Activated CD4-positive, alpha-beta memory T cell treated with anti-CD3 and anti-CD28 coated beads, Interleukin-2, amount 10 ng/mL, durations not matched to agents 7 days and 5 days (primary cell): ENCODE measurements at regions not wholly inside any gene's neighbourhood (a gene's known extent, or its start where the extent isn't known, plus 50 kb on each side); places are given as distances from the start of the nearest gene placed in this dataset.
"Not testable (repeated sequence)": the region's sequence is repeated elsewhere in the genome, so short reads cannot be mapped to it uniquely, and the experiment has no call there.

Experiments
- CTCF ChIA-PET: fragments of 350-600 bp; sonication (Branson Sonifier 250); formaldehyde crosslinking; loops from one replicate; lab custom pipeline; 2021; ENCODE audit warnings: antibody characterized with exemption, inconsistent platforms; lab: Charles Lee
- POLR2A ChIA-PET: fragments of 350-600 bp; sonication (Branson Sonifier 250); formaldehyde crosslinking; loops from one replicate; lab custom pipeline; 2021; ENCODE audit warnings: antibody characterized with exemption; lab: Charles Lee
- DNase-seq: peaks from one replicate; pipeline ENCODE4 v3.0.0-alpha.2; 2020
- H3K27ac Mint-ChIP-seq: one replicate; pipeline ENCODE4 v1.8.0; 2021; ENCODE audit warnings: mild to moderate bottlenecking, mixed read lengths
- H3K27me3 Mint-ChIP-seq: one replicate; pipeline ENCODE4 v1.8.0; 2021; ENCODE audit warnings: mixed read lengths
- H3K36me3 Mint-ChIP-seq: one replicate; pipeline ENCODE4 v1.8.0; 2021; ENCODE audit warnings: low read depth, mixed read lengths
- H3K4me1 Mint-ChIP-seq: one replicate; pipeline ENCODE4 v1.8.0; 2021; ENCODE audit warnings: mixed read lengths
- H3K4me3 Mint-ChIP-seq: one replicate; pipeline ENCODE4 v1.8.0; 2021; ENCODE audit warnings: mild to moderate bottlenecking, mixed read lengths
- H3K9me3 Mint-ChIP-seq: one replicate; pipeline ENCODE4 v1.8.0; 2021; ENCODE audit warnings: mixed read lengths

GRCh38 chr6:11467364-11467763 lies 70.2 kb upstream of the TMEM170B start:
- CTCF ChIA-PET, result no interaction called here
- Mint-ChIP-seq H3K27ac (no peak overlapping the region), H3K4me1 (no peaks in the 10 kb centered on the region), H3K9me3 (no peaks in the 10 kb centered on the region), H3K36me3 (no peaks in the 10 kb centered on the region), H3K27me3 (no peaks in the 10 kb centered on the region), H3K4me3 (no peak overlapping the region)
- no peak for DNase-seq
- POLR2A ChIA-PET, result no interaction called here

- H3K9me3 Mint-ChIP-seq, result no peaks in the 10 kb centered on the region
- no peak overlapping the region for H3K27ac Mint-ChIP-seq
Observed at GRCh38 chr6:11463398-11463780, 74.2 kb upstream of the TMEM170B start.

GRCh38 chr6:11462742-11463397 lies 74.7 kb upstream of the TMEM170B start:
- Mint-ChIP-seq H3K4me1 (peaks cover 24% of the 10 kb centered on the region), H3K27me3 (no peaks in the 10 kb centered on the region), H3K9me3 (no peaks in the 10 kb centered on the region), H3K4me3 (no peak overlapping the region), H3K36me3 (no peaks in the 10 kb centered on the region), H3K27ac (no peak overlapping the region)
- DNase-seq, result no peak
- ChIA-PET CTCF (no interaction called here), POLR2A (no interaction called here)

More at GRCh38 chr6:11463398-11463780, 74.2 kb upstream of the TMEM170B start:
- Mint-ChIP-seq H3K4me1 (peaks cover 24% of the 10 kb centered on the region), H3K36me3 (no peaks in the 10 kb centered on the region), H3K27me3 (no peaks in the 10 kb centered on the region), H3K4me3 (no peak overlapping the region)
- ChIA-PET POLR2A (no interaction called here), CTCF (no interaction called here)
- DNase-seq, result no peak

- Mint-ChIP-seq H3K4me3 (no peak overlapping the region), H3K36me3 (peaks cover under 1% of the 10 kb centered on the region), H3K27ac (no peak overlapping the region), H3K9me3 (peaks cover 1% of the 10 kb centered on the region), H3K4me1 (peaks cover 24% of the 10 kb centered on the region), H3K27me3 (no peaks in the 10 kb centered on the region)
- ChIA-PET CTCF (interaction anchor here (0.6 to 1.3 kb wide), 2 partner anchors 60 to 259 kb away, joined by 3 read pairs; no protein-coding TSS in a partner anchor), POLR2A (interaction anchor here (1.0 to 1.8 kb wide), 2 partner anchors 32 to 80 kb away, joined by 3 to 6 read pairs; no protein-coding TSS in a partner anchor)
- DNase-seq, result no peak
Observed at GRCh38 chr6:11460837-11461661, 76.5 kb upstream of the TMEM170B start.

GRCh38 chr6:11460001-11460668 lies 77.4 kb upstream of the TMEM170B start:
- CTCF ChIA-PET, result interaction anchor here (0.7 to 1.3 kb wide), 3 partner anchors 36 to 258 kb away, joined by 3 read pairs; no protein-coding TSS in a partner anchor
- Mint-ChIP-seq H3K4me3 (no peak overlapping the region), H3K27ac (peak overlapping the region; percentile 7), H3K27me3 (no peaks in the 10 kb centered on the region), H3K4me1 (peaks cover 24% of the 10 kb centered on the region), H3K9me3 (peaks cover 2% of the 10 kb centered on the region), H3K36me3 (peaks cover 3% of the 10 kb centered on the region)
- POLR2A ChIA-PET, result interaction anchor here (1.0 to 1.8 kb wide), 4 partner anchors 31 to 261 kb away, joined by 3 to 6 read pairs (median 3); no protein-coding TSS in a partner anchor
- DNase-seq, result peak; percentile 24

GRCh38 chr6:11459079-11459610 lies 78.4 kb upstream of the TMEM170B start:
- H3K4me1 Mint-ChIP-seq, result peaks cover 24% of the 10 kb centered on the region
- CTCF ChIA-PET, result interaction anchor here (0.7 to 1.5 kb wide), 4 partner anchors 37 to 287 kb away, joined by 3 to 4 read pairs (median 3); no protein-coding TSS in a partner anchor
- peaks cover 2% of the 10 kb centered on the region for H3K9me3 Mint-ChIP-seq
- no peak for DNase-seq
- POLR2A ChIA-PET, result interaction anchor here (1.2 to 1.8 kb wide), 2 partner anchors 30 to 37 kb away, joined by 3 to 6 read pairs; no protein-coding TSS in a partner anchor
- H3K27ac Mint-ChIP-seq, result no peak overlapping the region
- H3K36me3 Mint-ChIP-seq, result peaks cover 3% of the 10 kb centered on the region
- H3K4me3 Mint-ChIP-seq, result no peak overlapping the region
- H3K27me3 Mint-ChIP-seq, result peaks cover 6% of the 10 kb centered on the region

GRCh38 chr6:11458509-11458908 lies 79.0 kb upstream of the TMEM170B start:
- Mint-ChIP-seq H3K9me3 (peaks cover 2% of the 10 kb centered on the region), H3K27ac (no peak overlapping the region), H3K4me1 (peaks cover 24% of the 10 kb centered on the region), H3K4me3 (no peak overlapping the region), H3K36me3 (peaks cover 3% of the 10 kb centered on the region), H3K27me3 (peaks cover 9% of the 10 kb centered on the region)
- ChIA-PET POLR2A (no interaction called here), CTCF (interaction anchor here (1.5 kb wide), 1 partner anchor 38 kb away, joined by 3 read pairs; no protein-coding TSS in a partner anchor)
- DNase-seq, result no peak

- H3K4me1 Mint-ChIP-seq, result peaks cover 24% of the 10 kb centered on the region
- H3K4me3 Mint-ChIP-seq, H3K36me3 Mint-ChIP-seq, H3K9me3 Mint-ChIP-seq, DNase-seq, H3K27ac Mint-ChIP-seq, POLR2A ChIA-PET, H3K27me3 Mint-ChIP-seq, CTCF ChIA-PET: not testable (repeated sequence)
Observed at GRCh38 chr6:11457422-11457821, 80.1 kb upstream of the TMEM170B start.

GRCh38 chr6:11452106-11452505 lies 85.4 kb upstream of the TMEM170B start:
- CTCF ChIA-PET, DNase-seq, H3K4me3 Mint-ChIP-seq, POLR2A ChIA-PET, H3K27ac Mint-ChIP-seq, H3K27me3 Mint-ChIP-seq, H3K36me3 Mint-ChIP-seq, H3K4me1 Mint-ChIP-seq: not testable (repeated sequence)
- H3K9me3 Mint-ChIP-seq, result peaks cover 12% of the 10 kb centered on the region

- no peak for DNase-seq
- Mint-ChIP-seq H3K36me3 (no peaks in the 10 kb centered on the region), H3K27me3 (peaks cover 11% of the 10 kb centered on the region), H3K4me3 (no peak overlapping the region), H3K9me3 (peaks cover 10% of the 10 kb centered on the region), H3K27ac (no peak overlapping the region), H3K4me1 (no peaks in the 10 kb centered on the region)
- ChIA-PET CTCF (no interaction called here), POLR2A (no interaction called here)
Observed at GRCh38 chr6:11450037-11450436, 87.5 kb upstream of the TMEM170B start.

GRCh38 chr6:11449408-11449807 lies 88.1 kb upstream of the TMEM170B start:
- H3K4me1 Mint-ChIP-seq, result no peaks in the 10 kb centered on the region
- CTCF ChIA-PET, result no interaction called here

GRCh38 chr6:11448038-11448437 lies 89.5 kb upstream of the TMEM170B start:
- peaks cover 9% of the 10 kb centered on the region for H3K9me3 Mint-ChIP-seq
- no peak overlapping the region for H3K4me3 Mint-ChIP-seq
- peaks cover 2% of the 10 kb centered on the region for H3K27me3 Mint-ChIP-seq
- CTCF ChIA-PET, result no interaction called here
- no peak for DNase-seq
- POLR2A ChIA-PET, result no interaction called here
- H3K4me1 Mint-ChIP-seq, result no peaks in the 10 kb centered on the region
- H3K27ac Mint-ChIP-seq, result no peak overlapping the region
- peaks cover 2% of the 10 kb centered on the region for H3K36me3 Mint-ChIP-seq

More at GRCh38 chr6:11449408-11449807, 88.1 kb upstream of the TMEM170B start:
- no peak overlapping the region for H3K27ac Mint-ChIP-seq
- POLR2A ChIA-PET, result no interaction called here
- H3K27me3 Mint-ChIP-seq, result peaks cover 7% of the 10 kb centered on the region
- no peaks in the 10 kb centered on the region for H3K36me3 Mint-ChIP-seq
- no peak for DNase-seq
- no peak overlapping the region for H3K4me3 Mint-ChIP-seq
- peaks cover 10% of the 10 kb centered on the region for H3K9me3 Mint-ChIP-seq
